CD4-positive, alpha-beta T cell treated with Interferon gamma for 1 hour (primary cell): ENCODE measurements at regions not wholly inside any gene's neighbourhood (a gene's known extent, or its start where the extent isn't known, plus 50 kb on each side); places are given as distances from the start of the nearest gene placed in this dataset.

ENCODE experiments used
- DNase-seq: peaks from one replicate; pipeline ENCODE4 v3.0.0-alpha.2; 2020

DNA sequence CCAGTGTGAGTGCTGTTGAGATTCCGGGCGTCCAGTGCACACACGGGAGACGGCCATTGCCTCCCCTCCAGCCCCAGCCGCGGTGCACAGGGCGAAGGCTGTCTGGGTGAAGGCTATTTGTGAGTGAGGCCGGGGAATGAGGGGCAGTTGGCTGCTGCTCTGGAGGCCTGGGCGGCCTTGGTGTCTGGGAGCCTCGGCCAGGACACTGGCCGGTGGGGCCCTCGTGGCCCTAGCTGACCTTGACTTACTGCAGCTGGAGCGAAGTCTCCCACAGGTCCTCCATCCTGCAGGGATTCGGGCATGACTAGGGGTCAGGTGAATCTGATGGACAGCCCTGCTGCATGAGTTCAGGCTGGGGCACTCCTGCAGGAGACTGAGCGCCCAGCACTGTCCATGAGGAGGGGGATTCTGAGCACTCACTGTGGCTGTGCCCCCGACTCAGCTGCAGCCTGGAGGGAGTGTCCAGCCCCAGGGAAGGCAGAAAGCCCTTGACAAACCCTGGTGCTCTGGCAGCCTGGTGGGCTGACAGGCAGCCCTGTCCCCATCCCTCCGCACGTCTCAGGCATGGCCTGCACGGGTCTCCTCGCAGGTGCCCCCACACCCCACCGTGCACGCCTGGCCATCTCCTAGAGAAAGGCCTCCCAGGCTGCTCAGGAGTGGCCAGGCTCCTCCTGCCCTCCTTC is 52.7 kb upstream of the FAM20C start:
- no peak for DNase-seq

DNA sequence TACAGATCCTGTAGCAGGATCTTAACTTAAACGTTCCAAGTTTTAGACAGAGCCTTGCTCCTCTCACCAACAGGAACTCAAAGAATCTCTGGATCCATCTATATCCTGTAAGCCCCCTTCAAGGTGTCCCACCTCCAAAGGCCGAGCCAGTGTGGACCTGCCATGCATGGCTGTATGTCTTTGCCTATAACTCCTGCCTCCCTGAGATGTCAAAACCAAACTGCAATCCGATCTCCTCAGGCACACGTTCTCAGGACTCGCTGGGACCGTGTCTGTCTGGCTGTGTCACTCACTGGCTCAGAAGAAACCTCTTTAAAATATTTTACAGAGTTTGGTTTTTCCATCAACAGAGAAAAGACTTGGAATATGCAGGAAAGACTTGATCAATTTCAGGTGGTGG is 51.4 kb upstream of the FAM20C start:
- DNase-seq: no peak

DNA sequence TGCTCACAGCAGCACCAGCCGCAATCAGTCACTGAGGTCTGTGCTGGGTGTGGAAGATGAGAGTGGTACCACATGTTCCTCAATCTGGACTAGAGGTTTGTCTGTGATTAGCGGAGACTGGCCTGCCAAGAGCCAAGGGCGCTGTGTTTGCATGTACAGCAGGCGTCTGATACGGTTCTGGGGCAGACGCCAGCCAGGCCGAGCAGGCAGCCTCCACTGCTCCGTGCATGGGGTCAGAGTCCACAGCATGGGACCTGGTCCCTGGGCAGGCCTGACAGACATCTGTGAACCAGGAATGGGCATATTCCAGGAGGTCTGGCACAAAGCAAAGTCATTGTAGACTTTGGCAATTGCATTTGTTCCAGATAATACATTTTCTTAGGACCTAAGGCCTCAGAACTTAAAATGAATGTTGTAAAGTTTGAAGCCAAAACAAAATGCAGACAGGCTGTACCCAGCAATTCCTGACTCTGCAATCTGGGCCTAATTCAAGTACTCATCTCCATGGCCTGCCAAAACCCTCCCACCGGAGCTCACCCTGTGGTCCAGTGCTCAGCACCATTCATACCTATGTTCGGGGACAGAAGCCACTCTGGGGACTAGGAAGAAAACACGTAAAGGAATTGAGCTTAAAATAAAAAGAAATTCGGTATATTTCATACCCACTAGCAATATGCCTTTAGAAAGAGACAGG is 50.0 kb upstream of the FAM20C start:
- DNase-seq: no peak
